ENCODE measurements at regions not wholly inside any gene's neighbourhood (a gene's known extent, or its start where the extent isn't known, plus 50 kb on each side); places are given as distances from the start of the nearest gene placed in this dataset.
"Not testable (repeated sequence)": the region's sequence is repeated elsewhere in the genome, so short reads cannot be mapped to it uniquely, and the experiment has no call there.

- no peak for FAIRE-seq
These were observed 234.3 kb downstream of the VRK1 start for GRCh38 chr14:97031530-97031929.

GRCh38 chr14:97033556-97034081 is 236.4 kb downstream of the VRK1 start:
- no peak for FAIRE-seq

- FAIRE-seq: no peak
These were observed 239.1 kb downstream of the VRK1 start for GRCh38 chr14:97036086-97036852.

GRCh38 chr14:97039717-97040363 is 242.7 kb downstream of the VRK1 start:
- no peak for FAIRE-seq

- FAIRE-seq: no peak
These were observed 249.8 kb downstream of the VRK1 start for GRCh38 chr14:97046967-97047366.

- no peak for FAIRE-seq
These were observed 254.8 kb downstream of the VRK1 start for GRCh38 chr14:97052001-97052400.

- FAIRE-seq: no peak
These were observed 256.8 kb downstream of the VRK1 start for GRCh38 chr14:97053941-97054340.

GRCh38 chr14:97055355-97055754 is 258.2 kb downstream of the VRK1 start:
- no peak for FAIRE-seq

- no peak for FAIRE-seq
These were observed 258.9 kb downstream of the VRK1 start for GRCh38 chr14:97056086-97056485.

GRCh38 chr14:97057238-97058073 is 260.3 kb downstream of the VRK1 start:
- FAIRE-seq: no peak

GRCh38 chr14:97058074-97058467 is 260.9 kb downstream of the VRK1 start:
- no peak for FAIRE-seq

GRCh38 chr14:97058589-97058988 is 261.4 kb downstream of the VRK1 start:
- FAIRE-seq: no peak

- FAIRE-seq: no peak
These were observed 264.0 kb downstream of the VRK1 start for GRCh38 chr14:97061198-97061597.

GRCh38 chr14:97061714-97062113 is 264.5 kb downstream of the VRK1 start:
- no peak for FAIRE-seq

- FAIRE-seq: no peak
These were observed 268.3 kb downstream of the VRK1 start for GRCh38 chr14:97065305-97066067.

GRCh38 chr14:97066068-97066899 is 269.1 kb downstream of the VRK1 start:
- no peak for FAIRE-seq

GRCh38 chr14:97068293-97068692 is 271.1 kb downstream of the VRK1 start:
- not testable (repeated sequence) for FAIRE-seq

- no peak for FAIRE-seq
These were observed 273.1 kb downstream of the VRK1 start for GRCh38 chr14:97070259-97070658.

- no peak for FAIRE-seq
These were observed 274.0 kb downstream of the VRK1 start for GRCh38 chr14:97071177-97071576.

- FAIRE-seq: no peak
These were observed 276.4 kb downstream of the VRK1 start for GRCh38 chr14:97073622-97074021.

GRCh38 chr14:97074456-97074855 is 277.3 kb downstream of the VRK1 start:
- no peak for FAIRE-seq

- FAIRE-seq: no peak
These were observed 277.7 kb downstream of the VRK1 start for GRCh38 chr14:97074856-97075255.

All from G401.6 (cell line).